ENCODE measurements at regions not wholly inside any gene's neighbourhood (a gene's known extent, or its start where the extent isn't known, plus 50 kb on each side); places are given as distances from the start of the nearest gene placed in this dataset.

DNA sequence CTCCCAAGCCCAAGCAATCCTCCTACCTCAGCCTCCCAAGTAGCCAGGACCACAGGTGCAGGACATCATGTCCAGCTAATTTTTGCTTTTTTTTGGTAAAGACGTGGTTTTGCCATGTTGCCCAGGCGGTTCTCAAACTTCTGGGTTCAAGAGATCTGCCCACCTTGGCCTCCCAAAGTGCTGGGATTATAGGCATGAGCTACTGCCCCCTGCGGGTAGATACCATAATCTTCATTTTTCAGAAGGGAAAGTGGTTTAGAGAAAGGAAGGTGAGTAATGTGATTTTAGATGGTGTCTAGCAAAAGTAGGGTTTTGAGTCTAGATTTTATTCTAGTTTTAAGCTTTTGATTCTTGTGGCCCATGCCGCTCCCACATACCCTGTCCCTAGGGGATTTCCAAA lies 205.3 kb upstream of the CLNK start:
- TF ChIP-seq, protein P1, sequence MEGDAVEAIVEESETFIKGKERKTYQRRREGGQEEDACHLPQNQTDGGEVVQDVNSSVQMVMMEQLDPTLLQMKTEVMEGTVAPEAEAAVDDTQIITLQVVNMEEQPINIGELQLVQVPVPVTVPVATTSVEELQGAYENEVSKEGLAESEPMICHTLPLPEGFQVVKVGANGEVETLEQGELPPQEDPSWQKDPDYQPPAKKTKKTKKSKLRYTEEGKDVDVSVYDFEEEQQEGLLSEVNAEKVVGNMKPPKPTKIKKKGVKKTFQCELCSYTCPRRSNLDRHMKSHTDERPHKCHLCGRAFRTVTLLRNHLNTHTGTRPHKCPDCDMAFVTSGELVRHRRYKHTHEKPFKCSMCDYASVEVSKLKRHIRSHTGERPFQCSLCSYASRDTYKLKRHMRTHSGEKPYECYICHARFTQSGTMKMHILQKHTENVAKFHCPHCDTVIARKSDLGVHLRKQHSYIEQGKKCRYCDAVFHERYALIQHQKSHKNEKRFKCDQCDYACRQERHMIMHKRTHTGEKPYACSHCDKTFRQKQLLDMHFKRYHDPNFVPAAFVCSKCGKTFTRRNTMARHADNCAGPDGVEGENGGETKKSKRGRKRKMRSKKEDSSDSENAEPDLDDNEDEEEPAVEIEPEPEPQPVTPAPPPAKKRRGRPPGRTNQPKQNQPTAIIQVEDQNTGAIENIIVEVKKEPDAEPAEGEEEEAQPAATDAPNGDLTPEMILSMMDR (IDR thresholded peaks at IDR 0.05): no peak
- TF ChIP-seq POLR2A (IDR thresholded peaks at IDR 0.05) (no peak), POLR2AphosphoS5 (IDR thresholded peaks at IDR 0.05; ENCODE audit: insufficient read depth in 1 of 2, low read depth in 1 of 2) (no peak)
